ENCODE measurements at regions not wholly inside any gene's neighbourhood (a gene's known extent, or its start where the extent isn't known, plus 50 kb on each side); places are given as distances from the start of the nearest gene placed in this dataset.

DNA sequence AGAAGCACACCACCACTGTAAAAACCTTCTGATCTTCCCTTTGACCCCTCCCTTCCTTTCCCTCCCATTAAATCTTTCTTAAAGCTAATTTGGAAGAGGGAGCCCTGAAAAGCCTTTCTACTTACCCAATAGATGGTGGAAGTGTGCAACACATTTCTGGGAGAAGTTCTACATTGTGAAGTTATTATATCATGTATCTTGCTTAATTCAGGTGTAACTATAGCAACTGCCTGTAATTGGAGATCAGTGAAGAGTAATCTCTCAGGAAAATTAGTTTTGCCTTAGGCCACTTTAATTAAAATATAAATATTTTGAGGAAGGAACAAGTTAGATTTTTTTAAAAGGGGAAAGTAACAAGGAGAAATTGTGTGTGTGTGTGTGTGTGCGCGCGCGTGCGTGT, 266.0 kb downstream of the SH3BP4 start:
- no peak for TF ChIP-seq CTCF (IDR thresholded peaks at IDR 0.05; ENCODE audit: extremely low read depth in 1 of 2, insufficient read depth in 1 of 2, low read depth in 1 of 2, low read length in 2 of 2)
- no peak for TF ChIP-seq POLR2A (IDR thresholded peaks at IDR 0.05; ENCODE audit: low read depth, low read length)
